HG03565 (cell line): ENCODE measurements at regions not wholly inside any gene's neighbourhood (a gene's known extent, or its start where the extent isn't known, plus 50 kb on each side); places are given as distances from the start of the nearest gene placed in this dataset.
A peak's percentile ranks its signal among the peaks of the same experiment; 100 is the strongest.
"Not testable (repeated sequence)": the region's sequence is repeated elsewhere in the genome, so short reads cannot be mapped to it uniquely, and the experiment has no call there.

Experiments used
- ATAC-seq: cut with Tn5 transposase; IDR thresholded peaks from one replicate; pipeline ENCODE4 v1.9.1; 2021; ENCODE audit warnings: mild to moderate bottlenecking, moderate library complexity; ENCODE audit not compliant: unreplicated experiment

DNA sequence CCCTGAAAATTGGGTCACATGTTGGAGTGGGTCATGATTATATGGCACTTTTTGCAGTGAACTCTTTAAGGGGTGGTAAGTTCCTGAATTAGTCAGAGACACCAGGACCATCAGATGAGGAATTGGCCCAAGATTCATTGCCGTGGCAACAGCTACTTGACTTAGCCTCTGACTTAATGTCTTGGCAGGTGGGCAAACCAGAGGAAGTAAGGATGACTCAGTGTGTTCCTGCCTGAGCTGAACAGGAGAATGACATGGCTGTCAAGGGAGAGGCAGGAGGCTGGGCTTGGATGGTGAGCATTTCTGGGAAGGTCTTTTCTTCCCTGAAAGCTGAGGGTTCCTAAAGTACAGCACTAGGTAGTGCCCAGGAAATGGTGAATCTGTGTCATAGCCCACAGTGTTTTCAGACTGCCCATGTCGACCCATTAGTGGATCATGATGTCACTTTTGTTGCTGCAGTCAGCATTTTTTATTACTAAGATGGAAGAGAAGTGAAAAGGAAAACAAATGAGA lies 170.1 kb upstream of the PWP1 start:
- ATAC-seq: no peak

- ATAC-seq: not testable (repeated sequence)
These were observed 167.8 kb upstream of the PWP1 start for GRCh38 chr12:107517816-107518215.

DNA sequence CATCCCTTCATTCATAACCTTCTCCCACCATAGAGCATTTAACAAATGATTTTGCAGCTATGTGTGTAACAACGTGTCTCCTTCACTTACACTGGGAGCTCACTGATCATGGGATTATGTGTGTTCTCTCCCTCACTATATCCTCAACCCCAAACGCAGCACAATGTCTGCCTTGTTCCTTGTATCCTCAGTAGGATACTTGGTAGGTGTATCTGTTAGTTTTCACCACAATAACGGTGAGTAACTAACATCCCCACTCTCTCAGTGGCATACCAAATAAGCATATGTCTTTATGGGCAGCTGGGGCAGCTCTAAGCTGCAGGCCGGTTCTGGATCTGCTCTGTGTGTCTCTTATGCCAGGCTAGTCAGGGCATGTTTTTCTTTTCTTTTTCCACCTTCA lies 166.7 kb upstream of the PWP1 start:
- no peak for ATAC-seq

DNA sequence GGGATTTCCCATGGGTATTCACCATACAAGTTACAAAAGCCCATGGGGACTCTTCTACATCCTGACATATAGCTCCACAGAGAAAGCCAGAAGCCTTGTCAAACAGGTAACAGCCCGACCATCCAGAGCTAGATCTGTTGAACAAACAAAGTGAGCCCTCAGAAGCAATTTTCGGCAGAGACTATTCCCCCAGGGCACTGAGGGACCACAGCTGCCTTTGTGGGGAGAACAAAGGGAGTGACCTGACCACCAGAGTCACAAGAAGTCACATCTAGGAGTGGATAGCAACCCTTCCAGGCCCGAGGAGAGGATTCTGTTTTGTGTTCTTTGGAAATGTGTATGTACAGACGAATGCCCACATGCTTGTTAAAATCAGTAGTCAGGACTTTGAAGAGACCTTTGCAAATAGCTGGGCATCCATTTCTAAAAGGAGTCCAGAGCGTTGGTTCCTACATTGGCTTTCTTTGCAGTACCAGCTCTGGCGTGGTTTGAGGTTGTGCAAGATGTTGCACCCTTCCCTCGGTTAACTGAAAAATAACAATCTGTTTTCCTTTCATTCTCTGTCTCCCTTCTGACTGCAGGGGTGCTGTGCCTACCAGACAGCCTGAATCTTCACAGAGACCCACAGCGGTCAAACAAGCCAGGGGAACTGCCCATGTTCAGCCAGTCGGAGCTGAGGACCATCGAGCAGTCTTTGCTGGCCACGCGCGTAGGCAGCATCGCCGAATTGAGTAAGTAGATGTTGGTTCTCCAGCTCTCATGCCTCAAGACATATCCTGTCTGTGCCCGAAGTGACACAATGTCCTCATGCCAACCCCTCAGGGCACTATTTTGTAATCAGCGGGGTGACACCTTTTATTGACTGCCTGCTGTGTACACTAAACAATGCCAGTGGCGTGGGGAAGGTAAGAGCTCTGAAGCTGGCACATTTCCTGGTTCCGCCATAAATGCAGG lies 165.4 kb upstream of the PWP1 start:
- ATAC-seq: no peak

- ATAC-seq: no peak
These were observed 163.7 kb upstream of the PWP1 start for GRCh38 chr12:107521826-107522355.

- ATAC-seq: no peak
These were observed 162.7 kb upstream of the PWP1 start for GRCh38 chr12:107522692-107523477.

- ATAC-seq: no peak
These were observed 161.6 kb upstream of the PWP1 start for GRCh38 chr12:107523775-107524535.

- ATAC-seq: no peak
These were observed 160.4 kb upstream of the PWP1 start for GRCh38 chr12:107525063-107525718.

GRCh38 chr12:107525719-107526554 lies 159.7 kb upstream of the PWP1 start:
- no peak for ATAC-seq

DNA sequence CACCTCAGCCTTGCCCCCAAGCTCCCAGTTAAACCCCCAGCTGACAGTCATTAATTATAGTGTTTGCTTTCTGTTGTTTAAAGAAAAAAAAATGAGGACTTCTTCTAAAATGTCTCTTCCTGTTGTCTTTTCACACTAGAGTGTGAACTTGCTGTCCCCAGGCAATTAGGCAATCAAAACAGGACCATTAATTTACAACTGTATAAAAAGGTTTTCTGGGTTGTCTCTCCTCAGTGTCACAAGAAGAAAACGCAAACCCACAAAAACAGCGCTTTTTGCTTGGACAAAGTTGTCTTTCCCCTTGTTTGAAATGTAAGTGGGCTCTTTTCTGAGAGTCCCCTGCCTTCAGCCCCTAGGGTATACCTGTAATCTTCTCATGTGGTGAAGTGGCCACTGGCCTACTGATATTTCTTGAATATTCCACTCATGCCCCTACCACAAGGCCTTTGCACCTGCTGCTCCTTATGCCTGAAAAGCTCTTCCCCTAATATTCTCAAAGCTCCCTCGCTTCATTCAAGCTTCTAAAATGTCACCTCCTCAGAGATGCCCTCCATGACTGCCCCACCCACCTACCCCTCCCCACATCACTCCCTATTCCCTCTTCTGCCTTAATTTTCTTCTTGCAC lies 158.9 kb upstream of the PWP1 start:
- ATAC-seq: no peak

GRCh38 chr12:107528731-107529365 lies 156.8 kb upstream of the PWP1 start:
- ATAC-seq: no peak

DNA sequence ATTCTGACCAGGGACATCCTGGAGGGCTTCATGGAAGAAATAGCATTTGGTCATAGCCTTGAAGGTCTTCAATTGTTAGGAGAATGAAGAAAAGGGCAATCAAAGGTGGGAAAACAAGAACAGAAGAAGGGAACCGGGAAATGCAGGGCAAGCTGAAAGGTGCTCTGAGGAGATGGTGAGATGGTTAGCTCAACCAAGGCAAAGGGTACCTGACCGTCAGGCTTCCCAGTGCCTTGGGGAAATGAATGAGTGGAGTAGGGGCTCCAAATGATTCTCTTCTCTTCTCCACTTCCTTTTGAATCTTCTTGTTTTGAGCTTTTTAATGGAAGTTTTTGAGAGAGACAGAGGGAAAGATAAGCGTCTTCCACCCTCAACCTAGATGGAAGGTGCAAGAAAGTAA lies 155.6 kb upstream of the PWP1 start:
- ATAC-seq: no peak

DNA sequence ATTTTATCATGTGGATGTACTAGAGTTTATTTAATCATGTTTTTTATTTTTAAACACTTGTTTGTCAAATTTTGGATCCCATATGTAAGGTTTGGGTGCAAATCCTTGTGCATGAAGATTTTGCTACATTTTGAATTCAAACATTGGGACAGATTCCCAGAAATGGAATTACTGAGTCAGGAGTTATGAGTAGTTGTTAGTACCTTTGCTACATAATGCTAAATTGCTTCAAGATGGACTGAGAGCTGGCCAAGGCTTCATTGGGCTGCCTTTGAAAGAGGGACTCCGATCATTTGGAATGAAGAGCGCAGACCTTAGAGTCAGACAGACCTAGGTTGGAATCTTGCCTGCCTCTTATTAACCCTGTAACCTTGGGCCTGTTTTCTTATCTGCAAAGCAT lies 154.9 kb upstream of the PWP1 start:
- ATAC-seq: no peak

DNA sequence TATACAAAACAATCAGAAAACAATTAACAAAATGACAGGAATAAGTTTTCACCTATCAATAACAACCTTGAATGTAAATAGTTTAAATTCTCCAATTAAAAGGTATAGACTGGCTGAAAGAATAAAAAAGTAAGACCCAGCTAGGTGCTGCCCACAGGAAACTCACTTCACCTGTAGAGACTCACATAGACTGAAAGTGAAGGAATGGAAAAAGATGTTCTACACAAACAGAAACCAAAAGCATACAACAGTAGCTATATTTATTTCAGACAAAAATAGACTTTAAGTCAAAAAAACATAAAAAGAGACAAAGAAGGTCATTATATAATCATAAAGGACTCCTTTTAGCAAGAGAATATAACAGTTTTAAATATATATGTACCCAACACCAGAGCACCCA lies 152.4 kb upstream of the PWP1 start:
- peak; percentile 83 for ATAC-seq

DNA sequence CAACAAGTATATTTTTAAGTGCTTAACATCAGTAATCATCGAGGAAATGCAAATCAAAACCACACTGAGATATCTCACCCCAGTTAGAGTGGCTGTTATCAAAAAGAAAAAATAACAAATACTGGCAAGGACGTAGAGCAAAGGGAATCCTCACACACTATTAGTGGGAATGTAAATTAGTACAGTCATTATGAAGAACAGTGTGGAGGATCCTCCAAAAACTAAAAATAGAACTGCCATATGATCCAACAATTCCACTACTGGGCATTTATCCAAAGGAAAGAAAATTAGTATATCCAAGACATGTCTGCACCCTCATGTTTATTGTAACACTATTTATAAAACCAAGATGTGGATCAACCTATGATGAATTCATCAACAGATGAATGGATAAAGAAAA lies 149.0 kb upstream of the PWP1 start:
- no peak for ATAC-seq

DNA sequence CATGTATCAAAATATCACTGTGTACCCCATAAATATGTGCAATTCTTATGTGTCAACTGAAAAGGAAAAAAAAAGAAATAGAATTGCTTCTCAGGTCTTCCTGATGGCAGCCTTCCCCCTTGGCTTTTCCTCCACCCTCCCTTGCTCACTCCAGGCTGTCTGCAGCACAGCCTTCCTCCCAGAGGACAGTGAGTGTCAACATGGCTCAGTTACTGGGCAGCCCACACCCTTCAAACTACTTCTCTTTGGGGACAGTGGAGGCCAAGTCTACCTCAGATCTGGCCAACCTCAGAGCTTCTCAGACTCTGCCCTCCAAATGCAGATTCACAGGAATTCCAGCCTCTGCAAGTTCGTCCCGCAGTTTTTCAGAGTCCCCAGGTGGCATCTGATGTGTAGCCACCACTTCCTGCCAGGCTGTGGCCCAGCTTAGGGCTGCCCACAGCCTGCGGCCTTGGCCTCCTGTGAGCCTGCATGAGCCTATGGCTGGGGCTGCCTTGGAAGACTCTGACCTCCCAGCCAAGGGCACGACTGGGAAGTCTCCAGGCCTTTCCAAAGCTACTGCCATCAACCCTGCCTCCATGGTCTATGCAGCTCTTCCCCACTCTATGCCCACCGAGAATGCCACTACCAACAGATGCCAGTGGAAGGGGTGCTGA lies 148.0 kb upstream of the PWP1 start:
- ATAC-seq: no peak

GRCh38 chr12:107539196-107539939 lies 146.2 kb upstream of the PWP1 start:
- ATAC-seq: no peak
